PC-9 (cell line): ENCODE measurements at regions not wholly inside any gene's neighbourhood (a gene's known extent, or its start where the extent isn't known, plus 50 kb on each side); places are given as distances from the start of the nearest gene placed in this dataset.

Source experiments
- EZH2 ChIP-seq: fragments of 200-600 bp; sonication (generic); IDR thresholded peaks from 2 replicates; pipeline ENCODE4 v1.8.0; 2017; ENCODE audit warnings: antibody characterized with exemption, low read depth
- TF ChIP-seq, protein P1 (sequence below): fragments of 200-600 bp; sonication (generic); conservative IDR thresholded peaks from 2 replicates; pipeline ENCODE4 v1.6.1; 2017; ENCODE audit warnings: mixed run types, antibody characterized with exemption, mild to moderate bottlenecking, moderate library complexity

DNA sequence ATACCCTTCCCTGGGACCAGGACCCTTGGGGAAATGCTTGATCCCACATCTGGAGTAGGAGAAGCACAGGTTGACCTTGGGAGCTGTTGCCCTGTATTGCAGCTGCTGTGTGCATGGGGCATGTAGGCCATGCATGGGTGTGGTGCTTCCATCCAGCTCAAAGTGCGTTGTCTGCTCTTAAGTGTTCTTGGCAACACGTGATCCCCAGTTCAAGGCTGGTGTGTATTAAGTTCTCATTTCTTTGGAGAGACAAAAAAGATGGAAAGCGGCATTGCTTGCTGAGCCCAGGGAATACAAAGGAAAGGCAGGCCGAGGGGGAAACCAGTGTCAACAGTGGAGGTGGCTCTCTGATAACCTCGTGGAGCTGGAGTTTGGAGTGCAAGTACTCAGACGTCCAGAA lies 110.7 kb downstream of the RTP5 start:
- TF ChIP-seq, protein P1, sequence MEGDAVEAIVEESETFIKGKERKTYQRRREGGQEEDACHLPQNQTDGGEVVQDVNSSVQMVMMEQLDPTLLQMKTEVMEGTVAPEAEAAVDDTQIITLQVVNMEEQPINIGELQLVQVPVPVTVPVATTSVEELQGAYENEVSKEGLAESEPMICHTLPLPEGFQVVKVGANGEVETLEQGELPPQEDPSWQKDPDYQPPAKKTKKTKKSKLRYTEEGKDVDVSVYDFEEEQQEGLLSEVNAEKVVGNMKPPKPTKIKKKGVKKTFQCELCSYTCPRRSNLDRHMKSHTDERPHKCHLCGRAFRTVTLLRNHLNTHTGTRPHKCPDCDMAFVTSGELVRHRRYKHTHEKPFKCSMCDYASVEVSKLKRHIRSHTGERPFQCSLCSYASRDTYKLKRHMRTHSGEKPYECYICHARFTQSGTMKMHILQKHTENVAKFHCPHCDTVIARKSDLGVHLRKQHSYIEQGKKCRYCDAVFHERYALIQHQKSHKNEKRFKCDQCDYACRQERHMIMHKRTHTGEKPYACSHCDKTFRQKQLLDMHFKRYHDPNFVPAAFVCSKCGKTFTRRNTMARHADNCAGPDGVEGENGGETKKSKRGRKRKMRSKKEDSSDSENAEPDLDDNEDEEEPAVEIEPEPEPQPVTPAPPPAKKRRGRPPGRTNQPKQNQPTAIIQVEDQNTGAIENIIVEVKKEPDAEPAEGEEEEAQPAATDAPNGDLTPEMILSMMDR: no peak
- TF ChIP-seq EZH2: no peak
